ENCODE measurements at regions not wholly inside any gene's neighbourhood (a gene's known extent, or its start where the extent isn't known, plus 50 kb on each side); places are given as distances from the start of the nearest gene placed in this dataset.

- no peak for DNase-seq
Measured at GRCh38 chr10:63749915-63750314, 228.7 kb downstream of the REEP3 start.

GRCh38 chr10:63751836-63752235 lies 230.6 kb downstream of the REEP3 start:
- no peak for DNase-seq

GRCh38 chr10:63752318-63752717 lies 231.1 kb downstream of the REEP3 start:
- no peak for DNase-seq

GRCh38 chr10:63753808-63754207 lies 232.6 kb downstream of the REEP3 start:
- DNase-seq: no peak

GRCh38 chr10:63755441-63755840 lies 234.2 kb downstream of the REEP3 start:
- DNase-seq: no peak

- no peak for DNase-seq
Measured at GRCh38 chr10:63757067-63757466, 235.9 kb downstream of the REEP3 start.

- no peak for DNase-seq
Measured at GRCh38 chr10:63758080-63758479, 236.9 kb downstream of the REEP3 start.

GRCh38 chr10:63759335-63759734 lies 238.1 kb downstream of the REEP3 start:
- DNase-seq: no peak

GRCh38 chr10:63760034-63760707 lies 239.0 kb downstream of the REEP3 start:
- DNase-seq: no peak

GRCh38 chr10:63760708-63761047 lies 239.5 kb downstream of the REEP3 start:
- DNase-seq: no peak

GRCh38 chr10:63761243-63761642 lies 240.0 kb downstream of the REEP3 start:
- DNase-seq: no peak

- no peak for DNase-seq
Measured at GRCh38 chr10:63763744-63764143, 242.5 kb downstream of the REEP3 start.

GRCh38 chr10:63765126-63765525 lies 243.9 kb downstream of the REEP3 start:
- no peak for DNase-seq

- DNase-seq: no peak
Measured at GRCh38 chr10:63766745-63767137, 245.5 kb downstream of the REEP3 start.

GRCh38 chr10:63767138-63767801 lies 246.1 kb downstream of the REEP3 start:
- no peak for DNase-seq

GRCh38 chr10:63769367-63769766 lies 248.2 kb downstream of the REEP3 start:
- no peak for DNase-seq

GRCh38 chr10:63770523-63770922 lies 249.3 kb downstream of the REEP3 start:
- DNase-seq: no peak

- no peak for DNase-seq
Measured at GRCh38 chr10:63772491-63772890, 251.3 kb downstream of the REEP3 start.

- DNase-seq: no peak
Measured at GRCh38 chr10:63773106-63773505, 251.9 kb downstream of the REEP3 start.

GRCh38 chr10:63773962-63774361 lies 252.8 kb downstream of the REEP3 start:
- DNase-seq: no peak

- DNase-seq: no peak
Measured at GRCh38 chr10:63780101-63780500, 258.9 kb downstream of the REEP3 start.

GRCh38 chr10:63781226-63781625 lies 260.0 kb downstream of the REEP3 start:
- DNase-seq: no peak

- DNase-seq: no peak
Measured at GRCh38 chr10:63783882-63784281, 262.7 kb downstream of the REEP3 start.

- no peak for DNase-seq
Measured at GRCh38 chr10:63788152-63788821, 267.1 kb downstream of the REEP3 start.

Measured in KG1 (cell line).